ENCODE measurements at regions not wholly inside any gene's neighbourhood (a gene's known extent, or its start where the extent isn't known, plus 50 kb on each side); places are given as distances from the start of the nearest gene placed in this dataset.

- H2AFZ ChIP-seq = peak overlapping the region; percentile 83
- in situ Hi-C loops (cut with MboI) = no loop called here
- H4K20me1 ChIP-seq (ENCODE audit: insufficient read depth) = no peaks in the 10 kb centered on the region
- no peaks in the 10 kb centered on the region for H3K79me2 ChIP-seq (ENCODE audit: insufficient read depth)
- 100% methylated on average over 3 of the region's 3 CpGs for WGBS, 2 experiments (ENCODE audit: low coverage in 1 of 2, low lambda C conversion rate in 2 of 2, missing lambda C conversion rate in 2 of 2)
- peaks cover 37% of the 10 kb centered on the region for H3K4me1 ChIP-seq (ENCODE audit: insufficient read depth)
- no peaks in the 10 kb centered on the region for H3K36me3 ChIP-seq (ENCODE audit: low read depth)
- H3K4me3 ChIP-seq = no peak overlapping the region
- peak overlapping the region; percentile 71 for H3K27ac ChIP-seq
- H3K4me2 ChIP-seq (ENCODE audit: unreplicated experiment) = no peak overlapping the region
- no peaks in the 10 kb centered on the region for H3K27me3 ChIP-seq (replicated peaks; ENCODE audit: insufficient read depth)
- no peak for TF ChIP-seq EZH2 (IDR thresholded peaks at IDR 0.05; ENCODE audit: insufficient read depth, poor library complexity, severe bottlenecking)
- no peak for TF ChIP-seq EZH2phosphoT487 (IDR thresholded peaks at IDR 0.05; ENCODE audit: insufficient read depth, low read depth)
- 0 out of 2 replicates have a peak overlapping the region, but pooled peaks have one; percentile 58 for H3K9ac ChIP-seq
- no peaks in the 10 kb centered on the region for H3K9me2 ChIP-seq (ENCODE audit: insufficient read depth)
- no peaks in the 10 kb centered on the region for H3K9me3 ChIP-seq (ENCODE audit: low read depth)
- peaks cover 19% of the 10 kb centered on the region for H3F3A ChIP-seq (ENCODE audit: insufficient read depth)
- DNase-seq = no peak
These were observed 64.0 kb upstream of the MED4 start for GRCh38 chr13:48158915-48159314.

- DNase-seq = no peak
- Histone ChIP-seq H3K79me2 (ENCODE audit: insufficient read depth) (no peaks in the 10 kb centered on the region), H3K9me2 (ENCODE audit: insufficient read depth) (no peaks in the 10 kb centered on the region), H4K20me1 (ENCODE audit: insufficient read depth) (no peaks in the 10 kb centered on the region), H3K4me2 (ENCODE audit: unreplicated experiment) (no peak overlapping the region), H3K27me3 (replicated peaks; ENCODE audit: insufficient read depth) (no peaks in the 10 kb centered on the region), H3K4me1 (ENCODE audit: insufficient read depth) (peaks cover 37% of the 10 kb centered on the region), H3K9me3 (ENCODE audit: low read depth) (no peaks in the 10 kb centered on the region), H3K27ac (no peak overlapping the region), H3F3A (ENCODE audit: insufficient read depth) (peaks cover 19% of the 10 kb centered on the region), H3K36me3 (ENCODE audit: low read depth) (no peaks in the 10 kb centered on the region), H2AFZ (no peak overlapping the region), H3K4me3 (no peak overlapping the region), H3K9ac (no peak overlapping the region)
- TF ChIP-seq EZH2phosphoT487 (IDR thresholded peaks at IDR 0.05; ENCODE audit: insufficient read depth, low read depth) = no peak
- in situ Hi-C loops (cut with MboI) = no loop called here
- 45 to 73% methylated on average over 1 of the region's 1 CpG for whole genome bisulfite sequencing, 2 experiments (ENCODE audit: low coverage in 1 of 2, low lambda C conversion rate in 2 of 2, missing lambda C conversion rate in 2 of 2)
These were observed 63.4 kb upstream of the MED4 start for GRCh38 chr13:48158290-48158689.

- in situ Hi-C loops (cut with MboI) = no loop called here
These were observed 61.6 kb upstream of the MED4 start for GRCh38 chr13:48156466-48156865.

GRCh38 chr13:48155848-48156247 is 60.9 kb upstream of the MED4 start:
- no peak overlapping the region for H3K4me2 ChIP-seq (ENCODE audit: unreplicated experiment)
- no peak overlapping the region for H3K9ac ChIP-seq
- 30 to 40% methylated on average over 2 of the region's 2 CpGs for whole genome bisulfite sequencing, 2 experiments (ENCODE audit: low coverage in 1 of 2, low lambda C conversion rate in 2 of 2, missing lambda C conversion rate in 2 of 2)
- no peaks in the 10 kb centered on the region for H4K20me1 ChIP-seq (ENCODE audit: insufficient read depth)
- H3K36me3 ChIP-seq (ENCODE audit: low read depth) = no peaks in the 10 kb centered on the region
- no peaks in the 10 kb centered on the region for H3K79me2 ChIP-seq (ENCODE audit: insufficient read depth)
- no peak overlapping the region for H3K4me3 ChIP-seq
- in situ Hi-C loops (cut with MboI) = no loop called here
- no peaks in the 10 kb centered on the region for H3K9me2 ChIP-seq (ENCODE audit: insufficient read depth)
- H3F3A ChIP-seq (ENCODE audit: insufficient read depth) = peaks cover 19% of the 10 kb centered on the region
- peak; percentile 82 for DNase-seq
- H2AFZ ChIP-seq = peak overlapping the region; percentile 50; the same call in 1 of the 2 replicates
- H3K4me1 ChIP-seq (ENCODE audit: insufficient read depth) = peaks cover 30% of the 10 kb centered on the region
- TF ChIP-seq EZH2phosphoT487 (IDR thresholded peaks at IDR 0.05; ENCODE audit: insufficient read depth, low read depth) (no peak), EZH2 (IDR thresholded peaks at IDR 0.05; ENCODE audit: insufficient read depth, poor library complexity, severe bottlenecking) (no peak)
- H3K27ac ChIP-seq = peak overlapping the region; percentile 23; the same call in 1 of the 2 replicates
- H3K27me3 ChIP-seq (replicated peaks; ENCODE audit: insufficient read depth) = no peaks in the 10 kb centered on the region
- no peaks in the 10 kb centered on the region for H3K9me3 ChIP-seq (ENCODE audit: low read depth)

More at GRCh38 chr13:48156466-48156865, 61.6 kb upstream of the MED4 start:
- TF ChIP-seq EZH2phosphoT487 (IDR thresholded peaks at IDR 0.05; ENCODE audit: insufficient read depth, low read depth) (no peak), EZH2 (IDR thresholded peaks at IDR 0.05; ENCODE audit: insufficient read depth, poor library complexity, severe bottlenecking) (no peak)
- Histone ChIP-seq H3K4me1 (ENCODE audit: insufficient read depth) (peaks cover 37% of the 10 kb centered on the region), H3K9me2 (ENCODE audit: insufficient read depth) (no peaks in the 10 kb centered on the region), H3K9ac (no peak overlapping the region), H3K27ac (no peak overlapping the region), H3K4me2 (ENCODE audit: unreplicated experiment) (no peak overlapping the region), H3K4me3 (no peak overlapping the region), H3K79me2 (ENCODE audit: insufficient read depth) (no peaks in the 10 kb centered on the region), H3K27me3 (replicated peaks; ENCODE audit: insufficient read depth) (no peaks in the 10 kb centered on the region), H4K20me1 (ENCODE audit: insufficient read depth) (no peaks in the 10 kb centered on the region), H3F3A (ENCODE audit: insufficient read depth) (peaks cover 19% of the 10 kb centered on the region), H2AFZ (peak overlapping the region; percentile 50), H3K36me3 (ENCODE audit: low read depth) (no peaks in the 10 kb centered on the region), H3K9me3 (ENCODE audit: low read depth) (no peaks in the 10 kb centered on the region)
- DNase-seq = no peak
- WGBS, 2 experiments (ENCODE audit: low coverage in 1 of 2, low lambda C conversion rate in 2 of 2, missing lambda C conversion rate in 2 of 2) = 80 to 82% methylated on average over 6 of the region's 6 CpGs

- Histone ChIP-seq H3K9ac (no peak overlapping the region), H3K27me3 (replicated peaks; ENCODE audit: insufficient read depth) (no peaks in the 10 kb centered on the region), H3K4me3 (no peak overlapping the region), H3K79me2 (ENCODE audit: insufficient read depth) (no peaks in the 10 kb centered on the region), H3K4me1 (ENCODE audit: insufficient read depth) (peaks cover 19% of the 10 kb centered on the region), H3K27ac (no peak overlapping the region), H3K9me2 (ENCODE audit: insufficient read depth) (no peaks in the 10 kb centered on the region), H3F3A (ENCODE audit: insufficient read depth) (peaks cover 9% of the 10 kb centered on the region), H3K9me3 (ENCODE audit: low read depth) (no peaks in the 10 kb centered on the region), H3K36me3 (ENCODE audit: low read depth) (no peaks in the 10 kb centered on the region), H3K4me2 (ENCODE audit: unreplicated experiment) (no peak overlapping the region), H4K20me1 (ENCODE audit: insufficient read depth) (no peaks in the 10 kb centered on the region), H2AFZ (no peak overlapping the region; the same call in 1 of the 2 replicates)
- WGBS, 2 experiments (ENCODE audit: low coverage in 1 of 2, low lambda C conversion rate in 2 of 2, missing lambda C conversion rate in 2 of 2) = 94 to 97% methylated on average over 6 of the region's 6 CpGs
- in situ Hi-C loops (cut with MboI) = no loop called here
- DNase-seq = no peak
- no peak for TF ChIP-seq EZH2 (IDR thresholded peaks at IDR 0.05; ENCODE audit: insufficient read depth, poor library complexity, severe bottlenecking)
These were observed 59.8 kb upstream of the MED4 start for GRCh38 chr13:48154671-48155070.

Data from GM23248 (cell line).